Parathyroid adenoma (tissue), 2 donors: ENCODE measurements at regions not wholly inside any gene's neighbourhood (a gene's known extent, or its start where the extent isn't known, plus 50 kb on each side); places are given as distances from the start of the nearest gene placed in this dataset.
"Not testable (repeated sequence)": the region's sequence is repeated elsewhere in the genome, so short reads cannot be mapped to it uniquely, and the experiment has no call there.

Experiments used
- H2AFZ ChIP-seq: fragments of 300-600 bp; sonication (generic); one replicate; pipeline ENCODE4 v1.7.0; 2017; ENCODE audit warnings: antibody characterized with exemption, mild to moderate bottlenecking
- H3K27ac ChIP-seq: fragments of 300-600 bp; sonication (generic); one replicate; pipeline ENCODE4 v1.7.0; 2017
- H3K27me3 ChIP-seq: fragments of 300-600 bp; sonication (generic); one replicate; pipeline ENCODE4 v1.7.0; 2017; ENCODE audit warnings: low read length; ENCODE audit not compliant: control insufficient read depth, insufficient read depth
- H3K36me3 ChIP-seq: fragments of 300-600 bp; sonication (generic); one replicate; pipeline ENCODE4 v1.7.0; 2017; ENCODE audit warnings: low read length; ENCODE audit not compliant: control insufficient read depth, insufficient read depth
- H3K4me1 ChIP-seq: fragments of 300-600 bp; sonication (generic); one replicate; pipeline ENCODE4 v1.7.0; 2017; ENCODE audit warnings: control low read depth
- H3K4me2 ChIP-seq: fragments of 300-600 bp; sonication (generic); one replicate; pipeline ENCODE4 v1.7.0; 2017; ENCODE audit warnings: low read length
- H3K4me3 ChIP-seq: fragments of 300-600 bp; sonication (generic); one replicate; pipeline ENCODE4 v1.7.0; 2017; ENCODE audit warnings: low read depth, low read length
- H3K79me2 ChIP-seq: fragments of 300-600 bp; sonication (generic); one replicate; pipeline ENCODE4 v1.7.0; 2017; ENCODE audit warnings: control low read depth
- H3K9ac ChIP-seq: fragments of 300-600 bp; sonication (generic); one replicate; pipeline ENCODE4 v1.7.0; 2017; ENCODE audit warnings: mild to moderate bottlenecking
- H3K9me3 ChIP-seq: fragments of 300-600 bp; sonication (generic); one replicate; pipeline ENCODE4 v1.7.0; 2017; ENCODE audit warnings: low read length; ENCODE audit not compliant: control insufficient read depth
- TF ChIP-seq, protein P1 (sequence below): fragments of 300-600 bp; sonication (generic); IDR thresholded peaks from one replicate; pipeline ENCODE4 v1.7.0; 2017; ENCODE audit warnings: antibody characterized with exemption, mild to moderate bottlenecking
- donor health status: primary hyperparathyroidism.

GRCh38 chr5:124492444-124493224 lies 253.8 kb downstream of the ZNF608 start:
- no peak overlapping the region for H3K9ac ChIP-seq

DNA sequence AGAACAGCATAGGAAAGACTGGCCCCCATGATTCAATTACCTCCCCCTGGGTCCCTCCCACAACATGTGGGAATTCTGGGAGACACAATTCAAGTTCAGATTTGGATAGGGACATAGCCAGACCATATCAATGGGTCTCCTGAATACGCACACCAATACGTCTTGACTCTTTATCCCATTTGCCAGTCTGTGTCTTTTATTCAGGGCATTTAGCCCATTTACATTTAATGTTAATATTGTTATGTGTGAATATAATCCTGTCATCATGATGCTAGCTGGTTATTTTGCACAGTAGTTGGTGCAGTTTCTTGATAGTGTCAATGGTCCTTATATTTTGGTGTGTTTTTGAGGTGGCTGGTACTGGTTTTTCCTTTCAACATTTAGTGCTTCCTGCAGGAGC lies 256.1 kb downstream of the ZNF608 start:
- not testable (repeated sequence) for H2AFZ ChIP-seq, H3K36me3 ChIP-seq, H3K4me2 ChIP-seq, H3K79me2 ChIP-seq, H3K27ac ChIP-seq, H3K4me1 ChIP-seq, H3K27me3 ChIP-seq, H3K9me3 ChIP-seq, H3K9ac ChIP-seq, H3K4me3 ChIP-seq

More at GRCh38 chr5:124492444-124493224, 253.8 kb downstream of the ZNF608 start:
- no peak overlapping the region for H2AFZ ChIP-seq
- H3K36me3 ChIP-seq, result no peaks in the 10 kb centered on the region
- no peaks in the 10 kb centered on the region for H3K9me3 ChIP-seq
- H3K4me3 ChIP-seq, result no peak overlapping the region
- TF ChIP-seq, protein P1, sequence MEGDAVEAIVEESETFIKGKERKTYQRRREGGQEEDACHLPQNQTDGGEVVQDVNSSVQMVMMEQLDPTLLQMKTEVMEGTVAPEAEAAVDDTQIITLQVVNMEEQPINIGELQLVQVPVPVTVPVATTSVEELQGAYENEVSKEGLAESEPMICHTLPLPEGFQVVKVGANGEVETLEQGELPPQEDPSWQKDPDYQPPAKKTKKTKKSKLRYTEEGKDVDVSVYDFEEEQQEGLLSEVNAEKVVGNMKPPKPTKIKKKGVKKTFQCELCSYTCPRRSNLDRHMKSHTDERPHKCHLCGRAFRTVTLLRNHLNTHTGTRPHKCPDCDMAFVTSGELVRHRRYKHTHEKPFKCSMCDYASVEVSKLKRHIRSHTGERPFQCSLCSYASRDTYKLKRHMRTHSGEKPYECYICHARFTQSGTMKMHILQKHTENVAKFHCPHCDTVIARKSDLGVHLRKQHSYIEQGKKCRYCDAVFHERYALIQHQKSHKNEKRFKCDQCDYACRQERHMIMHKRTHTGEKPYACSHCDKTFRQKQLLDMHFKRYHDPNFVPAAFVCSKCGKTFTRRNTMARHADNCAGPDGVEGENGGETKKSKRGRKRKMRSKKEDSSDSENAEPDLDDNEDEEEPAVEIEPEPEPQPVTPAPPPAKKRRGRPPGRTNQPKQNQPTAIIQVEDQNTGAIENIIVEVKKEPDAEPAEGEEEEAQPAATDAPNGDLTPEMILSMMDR, result no peak
- no peaks in the 10 kb centered on the region for H3K79me2 ChIP-seq
- H3K27me3 ChIP-seq, result no peaks in the 10 kb centered on the region
- no peak overlapping the region for H3K27ac ChIP-seq
- H3K4me1 ChIP-seq, result no peaks in the 10 kb centered on the region
- no peak overlapping the region for H3K4me2 ChIP-seq

DNA sequence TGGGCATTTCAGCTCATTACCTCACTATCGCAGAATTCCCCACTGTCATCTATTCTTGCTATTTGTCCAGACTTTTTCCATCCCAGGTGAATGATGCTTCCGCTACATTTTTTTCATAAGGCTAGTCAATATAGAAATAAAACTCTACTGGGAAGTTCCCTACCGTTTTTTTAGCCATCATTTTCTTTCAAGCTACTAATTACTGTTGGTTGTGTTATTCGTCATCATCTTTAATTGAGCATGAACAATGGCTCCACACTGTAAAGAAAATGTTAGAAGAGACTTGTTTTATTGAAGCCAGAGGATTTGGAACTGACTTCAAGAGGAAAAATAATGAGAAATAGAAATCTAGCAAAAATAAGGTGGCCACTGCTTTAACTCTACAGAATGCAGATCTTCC lies 265.0 kb downstream of the ZNF608 start:
- Histone ChIP-seq H3K9ac (no peak overlapping the region), H3K79me2 (no peaks in the 10 kb centered on the region), H2AFZ (no peak overlapping the region), H3K27me3 (no peaks in the 10 kb centered on the region), H3K4me2 (no peak overlapping the region), H3K36me3 (no peaks in the 10 kb centered on the region), H3K9me3 (no peaks in the 10 kb centered on the region), H3K27ac (no peak overlapping the region), H3K4me1 (no peaks in the 10 kb centered on the region), H3K4me3 (no peak overlapping the region)
- TF ChIP-seq, protein P1, result no peak

- no peaks in the 10 kb centered on the region for H3K36me3 ChIP-seq
- H3K27me3 ChIP-seq, result no peaks in the 10 kb centered on the region
- TF ChIP-seq, protein P1, result no peak
- no peak overlapping the region for H3K9ac ChIP-seq
- H2AFZ ChIP-seq, result no peak overlapping the region
- H3K79me2 ChIP-seq, result no peaks in the 10 kb centered on the region
- H3K4me1 ChIP-seq, result no peaks in the 10 kb centered on the region
- no peaks in the 10 kb centered on the region for H3K9me3 ChIP-seq
- H3K27ac ChIP-seq, result no peak overlapping the region
- no peak overlapping the region for H3K4me3 ChIP-seq
- no peak overlapping the region for H3K4me2 ChIP-seq
Measured at GRCh38 chr5:124480964-124481363, 265.5 kb downstream of the ZNF608 start.

DNA sequence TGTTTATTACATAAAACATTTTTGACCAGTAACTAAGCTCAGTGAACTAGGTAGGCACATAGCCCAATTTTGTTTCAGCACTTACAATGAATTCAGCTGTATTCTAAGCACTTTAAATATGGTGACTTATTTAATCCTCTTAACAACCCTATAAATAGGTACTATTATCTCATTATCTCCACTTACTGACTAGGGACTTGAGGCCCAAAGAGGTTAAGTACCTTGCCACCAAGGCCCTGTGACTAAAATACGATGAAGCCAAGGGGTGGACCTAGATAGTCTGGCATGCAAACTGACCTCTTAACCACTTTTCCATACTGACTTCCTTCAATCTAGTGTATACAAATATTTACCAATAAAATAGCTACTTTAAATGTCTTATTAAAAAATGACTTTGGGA lies 266.4 kb downstream of the ZNF608 start:
- Histone ChIP-seq H3K79me2 (no peaks in the 10 kb centered on the region), H3K9ac (no peak overlapping the region), H3K4me1 (no peaks in the 10 kb centered on the region), H2AFZ (no peak overlapping the region), H3K27ac (no peak overlapping the region), H3K36me3 (no peaks in the 10 kb centered on the region), H3K4me2 (no peak overlapping the region), H3K27me3 (no peaks in the 10 kb centered on the region), H3K9me3 (no peaks in the 10 kb centered on the region), H3K4me3 (no peak overlapping the region)
- TF ChIP-seq, protein P1, result no peak
